ENCODE measurements at regions not wholly inside any gene's neighbourhood (a gene's known extent, or its start where the extent isn't known, plus 50 kb on each side); places are given as distances from the start of the nearest gene placed in this dataset.
"Not testable (repeated sequence)": the region's sequence is repeated elsewhere in the genome, so short reads cannot be mapped to it uniquely, and the experiment has no call there.

DNA sequence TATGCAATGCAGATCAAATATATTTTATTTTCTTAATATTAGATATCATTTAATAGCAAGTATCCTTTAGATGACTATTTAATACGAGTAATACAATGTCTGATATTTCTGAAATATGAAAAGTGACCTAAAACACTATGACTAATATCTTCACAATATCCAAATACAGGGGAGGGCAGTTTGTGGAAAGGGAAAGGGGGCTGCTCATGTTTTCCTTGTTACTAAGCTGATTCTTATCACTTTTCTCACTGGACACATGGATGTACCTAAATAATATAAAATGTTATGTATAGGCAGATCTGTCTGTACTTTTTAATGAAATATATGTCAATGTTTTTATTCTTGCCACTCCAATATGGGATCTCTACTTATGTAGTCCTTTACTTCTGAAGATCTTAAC, 1879.1 kb upstream of the ACO1 start:
- DNase-seq (ENCODE audit: low read depth in 2 of 2): no peak

DNA sequence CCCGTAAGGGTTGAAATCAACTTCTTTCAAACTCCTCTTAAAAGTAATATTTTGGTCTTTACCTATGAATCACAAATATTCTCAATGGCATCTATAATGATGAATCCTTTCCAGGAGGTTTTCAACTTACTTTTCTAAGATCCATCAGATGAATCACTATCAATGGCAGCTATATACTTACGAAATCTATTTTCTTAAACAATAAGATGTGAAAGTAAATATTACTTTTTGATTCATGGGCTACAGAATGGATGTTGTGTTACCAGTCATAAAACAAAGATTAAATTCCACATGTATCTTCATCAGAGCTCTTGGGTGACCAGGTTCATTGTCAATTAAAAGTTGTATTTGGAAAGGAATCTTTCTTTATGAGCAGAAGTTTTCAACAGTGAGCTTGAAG, 1877.7 kb upstream of the ACO1 start:
- no peak for DNase-seq (ENCODE audit: low read depth in 2 of 2)

DNA sequence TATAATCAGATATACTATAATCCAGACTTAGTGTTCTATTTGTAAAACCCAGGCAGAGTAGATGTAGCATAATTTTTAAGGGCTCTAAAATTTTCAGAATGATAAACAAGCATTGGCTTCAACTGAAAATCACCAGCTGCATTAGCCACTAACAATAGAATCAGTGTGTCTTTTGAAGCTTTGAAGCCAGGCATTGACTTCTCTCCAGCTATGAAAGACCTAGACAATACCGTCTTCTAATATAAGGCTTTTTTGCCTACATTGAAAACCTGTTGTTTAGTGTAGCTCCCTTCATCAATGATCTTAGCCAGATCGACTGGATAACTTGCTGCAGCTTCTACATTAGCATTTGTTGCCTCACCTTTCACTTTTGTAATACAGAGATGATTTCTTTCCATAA, 1877.3 kb upstream of the ACO1 start:
- DNase-seq (ENCODE audit: low read depth in 2 of 2): no peak

DNA sequence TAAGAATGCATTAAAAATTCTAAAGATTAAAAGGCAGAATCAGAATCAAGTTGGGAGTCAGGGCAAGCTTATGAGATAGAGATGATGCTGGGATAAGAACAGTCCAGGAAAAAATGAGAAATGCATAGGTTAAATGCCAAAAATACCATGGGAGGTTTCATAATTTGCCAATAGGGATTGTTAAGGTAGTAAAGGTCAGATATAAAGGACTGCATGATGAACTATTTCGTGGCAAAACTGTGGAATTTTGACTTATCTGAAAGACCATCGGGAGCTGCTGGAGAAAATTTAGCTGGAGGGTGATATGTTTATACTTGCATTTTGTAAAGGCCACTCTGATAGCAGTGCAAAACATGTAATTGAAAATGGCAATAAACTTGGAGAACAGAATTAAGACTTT, 1872.8 kb upstream of the ACO1 start:
- DNase-seq (ENCODE audit: low read depth in 2 of 2): no peak

DNA sequence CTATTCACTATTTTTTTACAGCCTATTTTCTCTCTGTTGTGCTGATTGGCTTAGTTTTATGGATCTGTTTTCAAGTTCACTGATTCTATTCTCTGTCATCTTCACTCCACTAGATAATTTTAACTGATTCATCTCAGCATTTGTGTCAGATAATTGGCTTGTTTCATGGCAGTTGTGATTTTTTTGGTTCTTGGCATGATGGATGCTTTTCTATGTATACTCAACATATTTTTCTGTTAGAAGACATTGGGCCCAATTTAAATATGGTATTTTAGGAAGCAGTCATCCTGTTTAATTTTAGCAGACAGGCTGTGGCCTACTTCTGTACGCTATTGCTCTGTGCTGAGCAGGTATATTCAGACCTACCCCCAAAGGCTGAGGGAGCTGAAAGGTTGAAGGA, 1865.3 kb upstream of the ACO1 start:
- DNase-seq (ENCODE audit: low read depth in 2 of 2): no peak

DNA sequence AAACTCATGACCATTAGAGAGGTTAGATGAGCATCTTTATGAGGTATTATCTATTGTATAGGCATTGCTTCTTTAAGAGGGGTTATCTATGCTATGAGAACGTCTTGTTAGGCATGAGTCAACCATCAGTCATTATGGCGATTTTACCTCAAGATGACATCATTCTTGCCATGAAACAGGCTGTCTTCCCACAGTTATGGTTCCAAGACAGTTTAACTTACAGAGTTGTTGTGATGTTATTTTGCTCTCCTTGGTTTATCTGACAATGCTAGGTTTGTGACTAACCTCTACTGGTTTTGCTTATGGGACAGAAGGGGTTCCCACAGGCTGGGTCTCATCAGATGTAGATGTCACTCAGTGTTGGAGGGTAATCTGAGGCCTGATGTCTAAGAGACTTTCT, 1864.7 kb upstream of the ACO1 start:
- no peak for DNase-seq (ENCODE audit: low read depth in 2 of 2)

DNA sequence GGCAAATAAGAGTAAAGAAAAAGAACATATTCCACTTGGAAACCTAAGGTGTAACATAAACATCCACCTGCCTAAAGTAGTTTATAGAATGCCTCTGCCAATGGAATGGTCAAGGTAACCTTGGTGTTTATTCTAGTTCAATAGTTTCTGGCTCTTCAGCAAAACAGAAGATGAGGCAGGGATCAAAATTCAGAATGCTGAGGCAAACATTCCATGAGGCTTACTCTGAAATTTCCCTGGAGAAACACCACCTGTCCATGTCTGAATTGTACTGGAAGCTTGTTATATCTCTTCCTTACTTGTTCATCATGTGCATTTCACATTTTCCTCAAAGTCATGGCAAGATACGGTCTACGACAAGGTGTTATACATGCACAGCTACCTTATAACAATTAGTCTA, 1862.4 kb upstream of the ACO1 start:
- DNase-seq (ENCODE audit: low read depth in 2 of 2): no peak

DNA sequence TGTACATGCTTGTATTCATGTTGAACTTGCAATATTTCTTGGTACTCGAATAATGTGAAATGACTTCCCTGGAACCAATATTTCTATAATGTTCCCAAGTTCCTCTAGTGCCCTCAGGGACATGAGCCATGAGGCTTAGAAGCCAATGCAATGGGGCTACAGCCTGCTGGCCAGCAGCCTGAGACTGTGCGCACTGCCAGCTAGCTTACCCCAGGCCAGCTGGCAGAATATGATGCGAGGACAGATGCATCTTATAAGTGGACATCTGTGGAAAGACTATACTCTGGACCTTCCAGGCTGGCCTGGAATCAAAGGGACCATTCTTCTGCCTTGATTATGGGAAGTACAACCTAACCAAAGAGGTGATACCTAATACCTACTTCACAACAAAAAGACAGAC, 1862.0 kb upstream of the ACO1 start:
- no peak for DNase-seq (ENCODE audit: low read depth in 2 of 2)

DNA sequence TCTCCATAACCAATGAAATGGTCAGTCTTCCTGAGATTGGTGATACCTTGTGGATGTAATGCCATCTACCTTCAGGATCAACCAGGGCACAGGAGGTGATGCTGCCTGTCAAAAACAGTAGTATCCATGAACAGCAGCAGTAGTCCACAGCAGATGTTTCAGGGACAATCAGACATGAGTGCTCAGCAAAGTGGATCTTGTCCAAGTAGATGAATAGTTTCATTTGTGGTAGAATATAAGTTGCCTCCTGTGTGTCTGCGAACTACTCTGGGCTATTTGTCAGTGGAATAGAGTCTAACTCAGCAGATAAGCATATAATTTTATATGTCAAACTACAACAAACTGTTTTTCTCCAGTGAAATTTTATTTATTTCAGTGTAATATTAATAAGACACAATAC, 1860.1 kb upstream of the ACO1 start:
- no peak for DNase-seq (ENCODE audit: low read depth in 2 of 2)

DNA sequence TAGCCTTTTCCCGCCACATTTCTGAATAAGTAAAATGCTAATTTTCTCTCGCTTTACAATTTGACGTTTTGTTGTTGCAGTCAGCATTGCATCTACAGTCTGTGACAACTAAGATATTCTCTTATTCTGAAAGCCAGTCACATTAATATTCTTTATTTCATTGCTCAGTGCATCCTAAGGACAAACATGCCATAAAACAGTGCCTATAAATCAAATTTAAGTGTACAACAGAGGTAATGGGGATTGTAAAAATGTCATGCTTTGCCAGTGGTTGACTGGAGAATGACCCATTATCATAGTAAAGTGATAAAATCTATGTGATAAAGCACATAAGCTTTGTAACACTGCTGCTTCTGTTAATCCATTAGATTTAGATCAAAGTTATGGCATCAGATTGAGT, 1850.0 kb upstream of the ACO1 start:
- no peak for DNase-seq (ENCODE audit: low read depth in 2 of 2)

DNA sequence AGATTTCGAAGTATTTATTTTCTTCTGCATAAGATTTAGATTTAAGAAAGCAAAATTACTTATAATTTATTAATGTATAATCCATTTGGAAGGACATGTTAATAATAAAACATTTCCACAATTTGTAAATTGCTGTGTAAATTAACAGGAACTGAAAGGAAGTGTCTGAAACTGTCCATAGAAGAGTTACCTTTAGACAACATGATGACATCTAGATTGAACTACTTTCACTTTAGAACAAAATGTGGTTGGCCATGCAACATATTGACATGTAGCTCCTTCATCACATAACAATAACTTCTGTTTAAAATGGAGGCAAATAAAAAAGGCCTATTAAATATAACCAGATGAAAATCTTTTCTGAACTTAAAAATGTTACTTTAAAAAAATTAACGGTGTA, 1849.5 kb upstream of the ACO1 start:
- DNase-seq (ENCODE audit: low read depth in 2 of 2): no peak

DNA sequence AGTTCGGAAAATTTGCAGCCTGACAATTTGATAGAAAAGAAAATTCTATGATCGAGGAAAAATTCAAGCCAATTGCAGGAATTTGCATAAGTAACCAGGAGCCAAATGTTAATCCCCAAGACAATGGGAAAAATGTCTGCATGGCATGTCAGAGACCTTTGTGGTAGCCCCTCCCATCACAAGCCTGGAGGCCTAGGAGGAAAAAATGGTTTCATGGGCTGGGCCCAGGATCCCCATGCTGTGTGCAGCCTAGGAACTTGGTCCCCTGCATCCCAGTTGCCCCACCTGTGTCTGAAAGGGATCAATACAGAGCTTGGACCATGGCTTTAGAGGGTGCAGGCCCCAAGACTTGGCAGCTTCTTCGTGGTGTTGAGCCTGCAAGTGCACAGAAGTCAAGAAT, 1847.9 kb upstream of the ACO1 start:
- DNase-seq (ENCODE audit: low read depth in 2 of 2): no peak

DNA sequence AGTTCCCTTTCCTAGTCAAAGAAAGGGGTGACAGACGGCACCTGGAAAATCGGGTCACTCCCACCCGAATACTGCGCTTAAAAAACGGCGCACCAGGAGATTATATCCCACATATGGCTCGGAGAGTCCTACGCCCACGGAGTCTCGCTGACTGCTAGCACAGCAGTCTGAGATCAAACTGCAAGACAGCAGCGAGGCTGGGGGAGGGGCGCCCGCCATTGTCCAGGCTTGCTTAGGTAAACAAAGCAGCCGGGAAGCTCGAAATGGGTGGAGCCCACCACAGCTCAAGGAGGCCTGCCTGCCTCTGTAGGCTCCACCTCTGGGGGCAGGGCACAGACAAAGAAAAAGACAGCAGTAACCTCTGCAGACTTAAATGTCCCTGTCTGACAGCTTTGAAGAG, 1844.7 kb upstream of the ACO1 start:
- not testable (repeated sequence) for DNase-seq (ENCODE audit: low read depth in 2 of 2)

DNA sequence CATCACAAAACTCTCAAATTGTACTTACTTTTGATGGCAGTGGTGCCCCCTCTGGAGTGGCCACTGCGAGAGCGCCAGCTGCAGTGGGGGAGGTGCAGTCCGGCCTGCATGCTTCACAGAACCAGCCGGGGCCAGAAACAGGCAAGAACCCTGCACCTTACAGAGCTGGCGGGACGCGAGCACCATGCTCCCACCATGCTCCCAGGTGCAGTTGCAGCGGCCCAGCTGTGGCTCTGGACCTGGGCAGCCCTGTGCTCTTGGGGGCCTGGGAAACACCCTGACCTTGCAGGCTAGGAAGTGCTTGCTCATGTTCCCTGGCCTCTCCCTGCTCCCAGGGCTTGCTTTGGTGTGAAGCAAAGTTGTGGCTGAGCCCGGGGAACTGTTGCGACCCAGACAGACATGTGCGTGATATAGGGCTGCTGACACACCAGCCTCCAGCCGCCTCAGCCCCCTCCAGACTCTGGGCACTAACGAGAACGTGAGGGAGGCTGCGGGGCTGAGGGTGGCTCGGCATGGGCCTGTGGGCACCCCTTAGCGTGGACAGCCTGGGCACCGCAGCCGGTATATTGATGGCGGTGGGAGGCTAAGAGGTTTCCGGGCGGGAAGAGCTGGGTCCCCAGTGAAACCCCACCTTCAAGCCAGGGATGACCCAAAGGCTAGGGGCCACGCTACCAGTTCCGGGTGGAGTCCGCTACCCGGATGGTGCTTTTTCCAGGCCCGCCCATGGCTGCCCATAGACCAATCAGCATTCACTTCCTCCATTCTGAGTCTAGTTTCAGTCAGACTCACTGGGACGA, 1809.9 kb upstream of the ACO1 start:
- no peak for DNase-seq (ENCODE audit: low read depth in 2 of 2)

DNA sequence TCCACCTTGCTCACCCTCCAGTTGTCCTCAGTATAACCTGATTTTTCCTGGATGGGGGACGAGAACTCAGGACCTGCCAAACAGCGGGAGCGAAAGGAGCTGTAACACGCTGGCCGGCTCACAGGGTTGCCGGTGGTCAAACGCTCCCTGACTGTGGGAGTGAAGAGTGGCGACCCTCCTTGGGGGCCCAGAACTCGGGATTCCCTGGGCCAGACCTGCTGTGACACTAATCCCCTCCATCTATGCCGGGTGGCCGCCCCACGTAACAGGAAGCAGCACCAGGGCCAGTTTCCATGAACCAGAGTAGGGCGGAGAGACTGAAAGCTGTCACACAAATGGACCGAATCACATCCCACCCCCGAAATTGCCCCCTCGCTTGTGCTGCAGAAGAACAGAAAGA, 1809.2 kb upstream of the ACO1 start:
- DNase-seq (ENCODE audit: low read depth in 2 of 2): no peak

DNA sequence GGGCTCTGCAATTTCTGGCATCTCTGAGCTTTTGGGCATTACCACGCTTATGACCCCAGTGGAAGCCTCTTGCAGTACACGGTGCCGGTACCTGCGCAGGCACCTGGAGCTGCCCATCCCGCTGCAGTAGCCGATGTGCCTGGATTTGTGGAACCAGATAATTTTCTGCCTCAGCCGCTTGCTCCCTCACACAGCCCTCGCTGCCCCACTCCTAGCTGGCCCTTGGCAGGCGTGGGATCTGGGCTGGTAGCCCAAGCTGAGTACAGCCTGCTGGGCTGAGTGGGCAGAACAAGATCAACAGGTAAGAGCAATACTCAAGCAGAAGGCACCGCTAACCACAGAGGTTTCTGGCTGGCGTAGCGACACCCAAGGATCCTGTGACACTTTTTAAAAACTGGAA, 1808.8 kb upstream of the ACO1 start:
- no peak for DNase-seq (ENCODE audit: low read depth in 2 of 2)

DNA sequence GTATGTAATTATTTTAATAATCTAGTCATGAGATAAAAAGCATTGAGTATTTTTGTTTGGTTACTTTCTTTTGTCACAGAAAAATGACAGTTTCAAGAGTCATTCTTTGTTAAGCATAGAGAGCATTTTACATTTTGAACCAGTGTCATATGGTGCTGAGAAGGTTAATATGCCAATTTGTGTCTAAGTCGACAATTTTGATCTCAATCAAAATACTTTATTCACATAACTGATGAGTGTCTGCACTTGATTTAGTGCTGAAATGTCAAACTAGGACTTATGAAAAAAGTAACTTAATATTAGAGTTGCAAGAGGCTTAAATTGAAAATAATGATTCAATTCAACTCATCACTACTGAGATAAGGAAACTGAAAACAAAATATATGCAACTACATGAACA, 1804.6 kb upstream of the ACO1 start:
- DNase-seq (ENCODE audit: low read depth in 2 of 2): no peak

DNA sequence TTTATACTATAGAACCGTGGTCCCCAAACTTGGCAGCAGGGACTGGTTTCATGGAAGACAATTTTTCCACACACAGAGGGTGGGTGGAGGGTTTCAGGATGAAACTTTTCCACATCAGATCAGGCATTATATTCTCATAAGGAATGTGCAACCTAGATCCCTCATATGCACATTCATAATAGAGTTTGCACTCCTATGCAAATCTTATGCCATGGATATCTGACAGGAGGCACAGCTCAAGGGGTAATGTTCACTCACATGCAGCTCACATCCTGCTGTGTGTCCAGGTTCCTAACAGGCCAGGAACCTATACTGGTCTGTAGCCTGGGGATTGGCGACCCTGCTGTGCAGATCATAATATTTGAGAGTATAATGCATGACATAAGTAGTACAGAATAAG, 1802.2 kb upstream of the ACO1 start:
- no peak for DNase-seq (ENCODE audit: low read depth in 2 of 2)

DNA sequence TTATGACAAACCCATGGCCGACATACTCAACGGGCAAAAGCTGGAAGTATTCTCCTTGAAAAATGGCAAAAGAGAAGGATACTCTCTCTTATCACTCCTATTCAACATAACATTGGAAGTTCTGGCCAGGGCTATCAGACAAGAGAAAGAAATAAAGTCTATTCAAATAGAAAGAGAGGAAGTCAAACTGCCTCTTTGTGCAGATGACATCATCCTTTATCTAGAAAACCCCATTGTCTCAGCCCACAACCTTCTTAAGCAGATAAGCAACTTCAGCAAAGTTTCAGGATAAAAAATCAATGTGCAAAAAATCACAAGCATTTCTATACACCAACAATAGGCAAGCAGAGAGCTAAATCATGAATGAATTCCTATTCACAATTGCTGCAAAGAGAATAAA, 1799.9 kb upstream of the ACO1 start:
- DNase-seq (ENCODE audit: low read depth in 2 of 2): no peak

DNA sequence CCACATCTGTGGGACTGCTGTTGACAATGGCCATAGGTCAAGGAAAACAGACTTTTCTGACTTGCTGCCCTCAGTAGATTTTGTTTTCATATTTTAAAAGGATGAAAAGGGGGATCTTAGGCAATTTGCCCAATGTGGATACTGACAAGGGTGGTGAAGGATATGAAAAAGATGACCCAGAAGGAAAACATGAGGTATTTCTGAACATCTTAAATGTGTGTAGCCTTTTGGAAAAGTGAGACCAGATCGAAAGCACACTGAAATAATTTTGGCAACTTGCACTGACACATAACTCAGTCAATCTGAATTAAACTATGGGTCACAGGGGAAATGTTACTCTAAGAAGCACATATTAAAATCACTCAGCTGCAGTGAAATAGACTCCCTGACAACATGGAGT, 1793.0 kb upstream of the ACO1 start:
- DNase-seq (ENCODE audit: low read depth in 2 of 2): no peak

DNA sequence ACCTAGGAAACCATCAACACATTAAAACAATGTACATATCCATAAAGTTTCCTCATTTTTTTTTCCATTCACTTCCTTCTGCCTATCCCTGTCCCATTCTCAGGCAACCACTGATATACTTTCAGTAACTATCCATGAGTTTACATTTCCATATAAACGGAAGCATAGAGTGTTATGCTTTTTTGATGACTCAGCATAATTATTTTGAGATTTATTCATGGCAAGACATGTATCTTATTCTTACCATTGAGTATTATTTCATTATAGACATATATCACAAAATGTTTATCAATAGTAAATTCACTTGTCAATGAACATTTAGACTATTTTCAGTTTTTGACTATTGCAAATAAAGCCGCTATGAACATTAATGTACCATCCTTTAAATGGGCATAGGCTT, 1786.8 kb upstream of the ACO1 start:
- DNase-seq (ENCODE audit: low read depth in 2 of 2): no peak

DNA sequence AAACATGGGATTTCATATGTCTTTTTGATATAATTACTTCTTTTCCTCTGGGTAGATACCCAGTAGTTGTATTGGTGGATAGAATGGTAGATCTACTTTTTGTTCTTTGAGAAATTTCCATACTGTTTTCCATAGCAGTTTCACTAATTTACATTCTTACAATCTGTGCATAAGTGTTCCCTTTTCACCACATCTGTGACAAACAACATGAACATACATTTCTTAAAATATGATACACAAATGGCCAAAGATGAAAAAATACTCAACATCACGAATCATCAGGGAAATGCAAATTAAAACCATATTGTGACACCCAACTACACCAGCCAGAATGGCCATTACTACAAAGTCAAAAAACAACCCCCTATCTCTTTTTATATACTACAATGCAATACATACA, 1778.5 kb upstream of the ACO1 start:
- DNase-seq (ENCODE audit: low read depth in 2 of 2): no peak

DNA sequence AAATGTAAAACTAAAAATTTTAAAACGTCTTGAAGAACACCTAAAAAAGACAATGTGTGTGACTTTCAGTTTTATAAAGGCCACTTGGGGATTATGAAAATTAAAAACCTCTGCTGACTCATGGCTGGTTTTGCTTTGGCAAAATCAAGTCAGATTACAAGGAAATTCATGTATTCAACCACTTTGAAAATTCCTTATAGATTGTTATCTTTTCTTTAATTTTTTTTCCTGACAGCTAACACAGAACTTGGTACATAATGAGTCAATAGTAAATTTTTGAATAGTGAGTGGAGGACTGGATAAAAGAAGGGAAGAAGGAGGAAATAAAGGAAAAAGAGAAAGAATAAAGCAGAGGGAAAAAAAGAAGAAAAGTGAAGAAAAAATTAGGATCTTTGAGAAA, 1774.7 kb upstream of the ACO1 start:
- DNase-seq (ENCODE audit: low read depth in 2 of 2): no peak

DNA sequence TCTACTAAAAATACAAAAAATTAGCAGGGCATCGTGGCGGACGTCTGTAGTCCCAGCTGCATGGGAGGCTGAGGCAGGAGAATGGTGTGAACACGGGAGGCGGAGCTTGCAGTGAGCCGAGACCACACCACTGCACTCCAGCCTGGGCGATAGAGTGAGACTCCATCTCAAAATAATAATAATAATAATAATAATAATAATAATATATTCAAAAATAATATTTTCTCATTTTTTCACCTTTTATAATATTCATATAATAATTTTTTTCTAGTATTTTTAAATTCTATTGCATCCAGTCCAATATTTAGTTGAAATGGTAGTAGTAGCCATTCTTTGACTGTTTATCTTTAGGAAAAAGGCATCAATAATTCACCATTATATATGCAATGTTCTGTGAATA, 1767.7 kb upstream of the ACO1 start:
- DNase-seq (ENCODE audit: low read depth in 2 of 2): not testable (repeated sequence)

Data from stimulated activated CD4-positive, alpha-beta T cell treated with anti-CD3 and anti-CD28 coated beads, Interleukin-12 subunit alpha, Interleukin-12 subunit beta, amount 100 ng/mL, for 24 hours (primary cell).